ENCODE measurements at regions not wholly inside any gene's neighbourhood (a gene's known extent, or its start where the extent isn't known, plus 50 kb on each side); places are given as distances from the start of the nearest gene placed in this dataset.

GRCh38 chr15:27681038-27681437, 418.1 kb downstream of the OCA2 start:
- ATAC-seq (no peak), DNase-seq (no peak)
- no peaks in the 10 kb centered on the region for H3K36me3 Mint-ChIP-seq
- H3K4me1 Mint-ChIP-seq = no peaks in the 10 kb centered on the region
- POLR2A ChIA-PET = no interaction called here
- no peak overlapping the region for H3K27ac Mint-ChIP-seq
- peaks cover 0 to 31% (median 4%) of the 10 kb centered on the region in 5 donors for H3K27me3 Mint-ChIP-seq
- H3K4me3 Mint-ChIP-seq = no peak overlapping the region
- peaks cover 0 to 6% (median 0%) of the 10 kb centered on the region in 9 donors for H3K9me3 Mint-ChIP-seq

- no peak for DNase-seq
- ATAC-seq = no peak
- H3K9me3 Mint-ChIP-seq = peaks cover 0 to 6% (median 0%) of the 10 kb centered on the region in 9 donors
- POLR2A ChIA-PET = no interaction called here
- H3K4me3 Mint-ChIP-seq = no peak overlapping the region
- H3K4me1 Mint-ChIP-seq = no peaks in the 10 kb centered on the region
- no peak overlapping the region for H3K27ac Mint-ChIP-seq
- H3K27me3 Mint-ChIP-seq = peaks cover 0 to 31% (median 4%) of the 10 kb centered on the region in 5 donors
- no peaks in the 10 kb centered on the region for H3K36me3 Mint-ChIP-seq
These were observed 419.2 kb downstream of the OCA2 start for GRCh38 chr15:27679731-27680471.

- Mint-ChIP-seq H3K4me3 (no peak overlapping the region), H3K4me1 (no peaks in the 10 kb centered on the region), H3K27ac (no peak overlapping the region), H3K36me3 (no peaks in the 10 kb centered on the region), H3K9me3 (peaks cover 0 to 3% (median 0%) of the 10 kb centered on the region in 9 donors), H3K27me3 (peaks cover 0 to 31% (median 4%) of the 10 kb centered on the region in 5 donors)
- POLR2A ChIA-PET = no interaction called here
- DNase-seq = no peak
- no peak for ATAC-seq
These were observed 419.9 kb downstream of the OCA2 start for GRCh38 chr15:27679203-27679602.

- no peak overlapping the region for H3K27ac Mint-ChIP-seq
- ATAC-seq (no peak), DNase-seq (no peak)
- H3K4me3 Mint-ChIP-seq = no peak overlapping the region
- no peaks in the 10 kb centered on the region for H3K4me1 Mint-ChIP-seq
- peaks cover 0 to 31% (median 4%) of the 10 kb centered on the region in 5 donors for H3K27me3 Mint-ChIP-seq
- H3K9me3 Mint-ChIP-seq = peaks cover 0 to 4% (median 0%) of the 10 kb centered on the region in 9 donors
- POLR2A ChIA-PET = no interaction called here
- no peaks in the 10 kb centered on the region for H3K36me3 Mint-ChIP-seq
These were observed 421.2 kb downstream of the OCA2 start for GRCh38 chr15:27677951-27678350.

GRCh38 chr15:27676647-27677046, 422.5 kb downstream of the OCA2 start:
- no peak overlapping the region for H3K4me3 Mint-ChIP-seq
- no peaks in the 10 kb centered on the region for H3K4me1 Mint-ChIP-seq
- ATAC-seq (no peak), DNase-seq (no peak)
- H3K27me3 Mint-ChIP-seq = peaks cover 0 to 31% (median 4%) of the 10 kb centered on the region in 5 donors
- peaks cover 0 to 6% (median 0%) of the 10 kb centered on the region in 9 donors for H3K9me3 Mint-ChIP-seq
- no peaks in the 10 kb centered on the region for H3K36me3 Mint-ChIP-seq
- POLR2A ChIA-PET = no interaction called here
- no peak overlapping the region for H3K27ac Mint-ChIP-seq

- H3K27me3 Mint-ChIP-seq = peaks cover 0 to 31% (median 4%) of the 10 kb centered on the region in 5 donors
- H3K9me3 Mint-ChIP-seq = peaks cover 0 to 6% (median 0%) of the 10 kb centered on the region in 9 donors
- ATAC-seq = no peak
- H3K36me3 Mint-ChIP-seq = no peaks in the 10 kb centered on the region
- no peak for DNase-seq
- no peak overlapping the region for H3K27ac Mint-ChIP-seq
- H3K4me3 Mint-ChIP-seq = no peak overlapping the region
- H3K4me1 Mint-ChIP-seq = no peaks in the 10 kb centered on the region
- POLR2A ChIA-PET = no interaction called here
These were observed 423.5 kb downstream of the OCA2 start for GRCh38 chr15:27675571-27675970.

- Mint-ChIP-seq H3K36me3 (no peaks in the 10 kb centered on the region), H3K4me1 (no peaks in the 10 kb centered on the region), H3K27me3 (peaks cover 0 to 28% (median 4%) of the 10 kb centered on the region in 5 donors), H3K27ac (no peak overlapping the region), H3K4me3 (no peak overlapping the region), H3K9me3 (peaks cover 0 to 6% (median 0%) of the 10 kb centered on the region in 9 donors)
- DNase-seq (no peak), ATAC-seq (no peak)
- POLR2A ChIA-PET = no interaction called here
These were observed 424.3 kb downstream of the OCA2 start for GRCh38 chr15:27674826-27675225.

GRCh38 chr15:27673766-27674445, 425.2 kb downstream of the OCA2 start:
- peaks cover 0 to 19% (median 3%) of the 10 kb centered on the region in 5 donors for H3K27me3 Mint-ChIP-seq
- H3K9me3 Mint-ChIP-seq = peaks cover 0 to 9% (median 0%) of the 10 kb centered on the region in 9 donors
- ATAC-seq = no peak
- POLR2A ChIA-PET = no interaction called here
- no peak overlapping the region for H3K27ac Mint-ChIP-seq
- no peak for DNase-seq
- H3K4me1 Mint-ChIP-seq = no peaks in the 10 kb centered on the region
- H3K4me3 Mint-ChIP-seq = no peak overlapping the region
- no peaks in the 10 kb centered on the region for H3K36me3 Mint-ChIP-seq

- H3K9me3 Mint-ChIP-seq = peaks cover 0 to 9% (median 0%) of the 10 kb centered on the region in 9 donors
- no peak overlapping the region for H3K4me3 Mint-ChIP-seq
- no peaks in the 10 kb centered on the region for H3K36me3 Mint-ChIP-seq
- peaks cover 0 to 6% (median 0%) of the 10 kb centered on the region in 5 donors for H3K27me3 Mint-ChIP-seq
- ATAC-seq (no peak), DNase-seq (no peak)
- H3K4me1 Mint-ChIP-seq = no peaks in the 10 kb centered on the region
- no peak overlapping the region for H3K27ac Mint-ChIP-seq
- POLR2A ChIA-PET = no interaction called here
These were observed 426.6 kb downstream of the OCA2 start for GRCh38 chr15:27672537-27672936.

GRCh38 chr15:27671819-27672437, 427.2 kb downstream of the OCA2 start:
- peaks cover 0 to 11% (median 0%) of the 10 kb centered on the region in 9 donors for H3K9me3 Mint-ChIP-seq
- POLR2A ChIA-PET = no interaction called here
- H3K4me1 Mint-ChIP-seq = no peaks in the 10 kb centered on the region
- peak overlapping the region in 1 of 10 donors; percentile 44 for H3K27ac Mint-ChIP-seq
- H3K36me3 Mint-ChIP-seq = no peaks in the 10 kb centered on the region
- no peak for ATAC-seq
- DNase-seq = no peak
- no peak overlapping the region for H3K4me3 Mint-ChIP-seq
- peaks cover 0 to 1% (median 0%) of the 10 kb centered on the region in 5 donors for H3K27me3 Mint-ChIP-seq

GRCh38 chr15:27670486-27671209, 428.5 kb downstream of the OCA2 start:
- Mint-ChIP-seq H3K4me1 (no peaks in the 10 kb centered on the region), H3K27me3 (peaks cover 0 to 1% (median 0%) of the 10 kb centered on the region in 5 donors), H3K4me3 (no peak overlapping the region), H3K27ac (no peak overlapping the region), H3K9me3 (peaks cover 0 to 12% (median 0%) of the 10 kb centered on the region in 9 donors), H3K36me3 (no peaks in the 10 kb centered on the region)
- ATAC-seq (no peak), DNase-seq (no peak)
- POLR2A ChIA-PET = no interaction called here

- ATAC-seq (no peak), DNase-seq (no peak)
- Mint-ChIP-seq H3K27me3 (peaks cover 0 to 1% (median 0%) of the 10 kb centered on the region in 5 donors), H3K36me3 (no peaks in the 10 kb centered on the region), H3K9me3 (peaks cover 0 to 12% (median 0%) of the 10 kb centered on the region in 9 donors), H3K4me1 (no peaks in the 10 kb centered on the region), H3K4me3 (no peak overlapping the region), H3K27ac (no peak overlapping the region)
- POLR2A ChIA-PET = no interaction called here
These were observed 429.5 kb downstream of the OCA2 start for GRCh38 chr15:27669641-27670040.

Measured in naive thymus-derived CD8-positive, alpha-beta T cell (primary cell).